Neural cell (in vitro differentiated cells): ENCODE measurements at regions not wholly inside any gene's neighbourhood (a gene's known extent, or its start where the extent isn't known, plus 50 kb on each side); places are given as distances from the start of the nearest gene placed in this dataset.

ENCODE experiments used
- H2AFZ ChIP-seq: fragments of 200-600, 300-800 bp; sonication (generic), shearing (Covaris generic); 2 replicates; pipeline ENCODE4 v1.6.0; 2014; ENCODE audit warnings: low read depth, mild to moderate bottlenecking, antibody characterized with exemption, low read length, moderate library complexity
- H3F3A ChIP-seq: fragments of 200-600 bp; shearing (Covaris generic); 2 replicates; pipeline ENCODE4 v1.6.1; 2016; ENCODE audit warnings: mild to moderate bottlenecking, moderate library complexity, mixed read lengths, antibody characterized with exemption, low read length; ENCODE audit not compliant: insufficient read depth, poor library complexity, severe bottlenecking
- H3K27ac ChIP-seq: fragments of 200-600, 300-800 bp; sonication (generic), shearing (Covaris generic); 2 replicates; pipeline ENCODE4 v1.5.1; 2014; ENCODE audit warnings: mild to moderate bottlenecking, low read length, moderate library complexity
- H3K27me3 ChIP-seq: fragments of 300-800, 200-600 bp; sonication (generic), shearing (Covaris generic); 2 replicates; pipeline ENCODE4 v1.6.0; 2014; ENCODE audit warnings: mild to moderate bottlenecking, low read depth, low read length, moderate library complexity; ENCODE audit not compliant: insufficient read depth
- H3K36me3 ChIP-seq: fragments of 300-800, 200-600 bp; sonication (generic), shearing (Covaris generic); 2 replicates; pipeline ENCODE4 v1.5.1; 2014; ENCODE audit warnings: mild to moderate bottlenecking, antibody characterized with exemption, low read length, moderate library complexity; ENCODE audit not compliant: insufficient read depth
- H3K4me2 ChIP-seq: fragments of 300-800, 200-600 bp; sonication (generic), shearing (Covaris generic); 2 replicates; pipeline ENCODE4 v1.6.0; 2014; ENCODE audit warnings: mild to moderate bottlenecking, low read length
- H3K4me3 ChIP-seq: fragments of 300-800, 200-600 bp; sonication (generic), shearing (Covaris generic); 2 replicates; pipeline ENCODE4 v1.5.1; 2014; ENCODE audit warnings: mild to moderate bottlenecking, low read length, moderate library complexity
- H3K79me2 ChIP-seq: fragments of 200-600 bp; shearing (Covaris generic); replicated peaks from 2 replicates; pipeline ENCODE4 v1.6.0; 2014; ENCODE audit warnings: mild to moderate bottlenecking, low read length, moderate library complexity; ENCODE audit not compliant: insufficient read depth
- H3K9ac ChIP-seq: fragments of 300-800, 200-600 bp; sonication (generic), shearing (Covaris generic); 2 replicates; pipeline ENCODE4 v1.6.1; 2016; ENCODE audit warnings: mild to moderate bottlenecking, low read length, mixed read lengths
- H3K9me2 ChIP-seq: fragments of 200-600 bp; shearing (Covaris generic); 2 replicates; pipeline ENCODE4 v1.6.1; 2016; ENCODE audit warnings: mild to moderate bottlenecking, low read length, mixed read lengths; ENCODE audit not compliant: insufficient read depth
- H3K9me3 ChIP-seq: fragments of 200-600, 300-800 bp; sonication (generic), shearing (Covaris generic); 2 replicates; pipeline ENCODE4 v1.6.1; 2016; ENCODE audit warnings: mild to moderate bottlenecking, mixed run types, low read length, moderate library complexity, mixed read lengths
- H4K20me1 ChIP-seq: fragments of 200-600 bp; shearing (Covaris generic); 2 replicates; pipeline ENCODE4 v1.6.1; 2016; ENCODE audit warnings: mild to moderate bottlenecking, mixed run types; ENCODE audit not compliant: insufficient read depth
- CTCF ChIP-seq: fragments of 450-650 bp; IDR thresholded peaks from 2 replicates; pipeline ENCODE4 v1.5.1; 2014; ENCODE audit warnings: antibody characterized with exemption, mild to moderate bottlenecking, moderate library complexity; ENCODE audit not compliant: poor library complexity, severe bottlenecking
- EP300 ChIP-seq: fragments of 450-650 bp; conservative IDR thresholded peaks from 2 replicates; pipeline ENCODE4 v1.6.1; 2014; ENCODE audit warnings: antibody characterized with exemption, mild to moderate bottlenecking, moderate library complexity; ENCODE audit not compliant: poor library complexity, severe bottlenecking
- EZH2 ChIP-seq: fragments of 200-600, 300-800 bp; shearing (Covaris generic), sonication (generic); IDR thresholded peaks from 2 replicates; pipeline ENCODE4 v1.6.1; 2014; ENCODE audit warnings: antibody characterized with exemption, low read length, borderline replicate concordance, mild to moderate bottlenecking; ENCODE audit not compliant: insufficient read depth, poor library complexity, severe bottlenecking
- MXI1 ChIP-seq: fragments of 450-650 bp; conservative IDR thresholded peaks from 2 replicates; pipeline ENCODE4 v1.6.1; 2014; ENCODE audit warnings: antibody characterized with exemption, mild to moderate bottlenecking; ENCODE audit not compliant: poor library complexity, severe bottlenecking
- POLR2AphosphoS5 ChIP-seq: IDR thresholded peaks from 2 replicates; pipeline ENCODE4 v1.6.1; 2012
- RAD21 ChIP-seq: fragments of 450-650 bp; conservative IDR thresholded peaks from 2 replicates; pipeline ENCODE4 v1.6.1; 2014; ENCODE audit warnings: antibody characterized with exemption, mild to moderate bottlenecking, moderate library complexity
- REST ChIP-seq: IDR thresholded peaks from 2 replicates; pipeline ENCODE4 v1.6.1; 2012; ENCODE audit warnings: borderline replicate concordance
- SMC3 ChIP-seq: fragments of 450-650 bp; conservative IDR thresholded peaks from 2 replicates; pipeline ENCODE4 v1.6.1; 2014; ENCODE audit warnings: antibody characterized with exemption, mild to moderate bottlenecking, moderate library complexity; ENCODE audit not compliant: poor library complexity
- TAF1 ChIP-seq: IDR thresholded peaks from 2 replicates; pipeline ENCODE4 v1.6.1; 2012; ENCODE audit warnings: low read depth

DNA sequence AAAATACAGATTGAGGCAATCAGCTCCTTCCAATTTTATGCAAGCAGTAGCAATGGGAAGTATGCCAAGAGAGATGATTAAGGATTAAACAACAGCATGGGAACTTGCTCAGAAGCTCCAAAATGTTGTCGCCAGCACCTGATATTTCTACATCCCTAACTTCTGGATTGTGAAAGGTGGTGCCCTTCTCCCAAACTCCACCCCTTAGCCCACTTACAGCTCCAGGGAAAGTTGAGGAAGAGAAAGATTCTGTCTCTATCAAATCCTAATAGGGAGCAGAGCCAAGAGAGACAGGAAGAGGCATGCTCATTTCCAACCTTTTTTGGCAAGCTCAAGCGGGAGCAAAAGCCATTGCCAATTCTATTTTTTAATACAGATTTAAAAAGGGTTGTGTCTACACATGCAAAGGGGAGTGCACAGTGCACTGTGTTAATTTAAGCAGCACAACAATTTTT lies 92.4 kb upstream of the NR3C1 start:
- Histone ChIP-seq H2AFZ (no peak overlapping the region), H3K4me3 (no peak overlapping the region), H4K20me1 (no peaks in the 10 kb centered on the region), H3K27me3 (no peaks in the 10 kb centered on the region), H3F3A (no peaks in the 10 kb centered on the region), H3K27ac (no peak overlapping the region), H3K4me2 (no peak overlapping the region), H3K79me2 (no peaks in the 10 kb centered on the region), H3K9me2 (no peaks in the 10 kb centered on the region), H3K9ac (no peak overlapping the region), H3K9me3 (no peaks in the 10 kb centered on the region), H3K36me3 (no peaks in the 10 kb centered on the region)
- TF ChIP-seq EP300: no peak
- TF ChIP-seq RAD21: no peak
- no peak for TF ChIP-seq MXI1
- TF ChIP-seq SMC3: no peak
- no peak for TF ChIP-seq REST
- TF ChIP-seq CTCF: no peak
- no peak for TF ChIP-seq POLR2AphosphoS5
- no peak for TF ChIP-seq TAF1

DNA sequence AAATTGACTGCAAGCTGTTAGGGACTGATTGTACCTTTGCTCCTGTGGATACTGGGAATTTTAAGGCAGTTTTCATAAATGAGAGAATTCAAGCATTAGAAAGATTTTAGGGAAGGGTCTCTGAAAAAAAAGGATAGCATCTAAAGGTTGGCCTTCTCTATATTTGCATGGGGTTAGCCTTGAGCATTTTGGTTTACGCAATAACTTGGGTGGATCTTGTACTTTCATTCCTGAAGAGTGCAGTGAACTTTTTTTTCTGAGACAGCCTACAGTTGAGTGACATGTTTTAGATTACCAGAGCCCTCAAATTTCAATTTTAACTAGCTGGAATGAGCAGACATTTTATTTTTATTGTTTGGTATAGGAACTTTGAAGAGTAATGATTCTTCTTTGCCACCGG lies 91.6 kb upstream of the NR3C1 start:
- Histone ChIP-seq H2AFZ (no peak overlapping the region), H3K9ac (no peak overlapping the region), H3K4me3 (no peak overlapping the region), H3K9me2 (no peaks in the 10 kb centered on the region), H3K4me2 (no peak overlapping the region), H3K9me3 (no peaks in the 10 kb centered on the region), H3K27me3 (no peaks in the 10 kb centered on the region), H3F3A (no peaks in the 10 kb centered on the region), H3K36me3 (no peaks in the 10 kb centered on the region), H3K27ac (no peak overlapping the region), H4K20me1 (no peaks in the 10 kb centered on the region), H3K79me2 (no peaks in the 10 kb centered on the region)
- TF ChIP-seq CTCF: no peak
- no peak for TF ChIP-seq EP300
- TF ChIP-seq REST: no peak
- no peak for TF ChIP-seq SMC3
- TF ChIP-seq TAF1: no peak
- TF ChIP-seq EZH2: no peak
- TF ChIP-seq MXI1: no peak
- TF ChIP-seq POLR2AphosphoS5: no peak
- no peak for TF ChIP-seq RAD21
